GM21360 (cell line): ENCODE measurements at regions not wholly inside any gene's neighbourhood (a gene's known extent, or its start where the extent isn't known, plus 50 kb on each side); places are given as distances from the start of the nearest gene placed in this dataset.

Experiments
- ATAC-seq: cut with Tn5 transposase; IDR thresholded peaks from one replicate; pipeline ENCODE4 v1.9.1; 2021; ENCODE audit warnings: mild to moderate bottlenecking, moderate library complexity; ENCODE audit not compliant: unreplicated experiment

DNA sequence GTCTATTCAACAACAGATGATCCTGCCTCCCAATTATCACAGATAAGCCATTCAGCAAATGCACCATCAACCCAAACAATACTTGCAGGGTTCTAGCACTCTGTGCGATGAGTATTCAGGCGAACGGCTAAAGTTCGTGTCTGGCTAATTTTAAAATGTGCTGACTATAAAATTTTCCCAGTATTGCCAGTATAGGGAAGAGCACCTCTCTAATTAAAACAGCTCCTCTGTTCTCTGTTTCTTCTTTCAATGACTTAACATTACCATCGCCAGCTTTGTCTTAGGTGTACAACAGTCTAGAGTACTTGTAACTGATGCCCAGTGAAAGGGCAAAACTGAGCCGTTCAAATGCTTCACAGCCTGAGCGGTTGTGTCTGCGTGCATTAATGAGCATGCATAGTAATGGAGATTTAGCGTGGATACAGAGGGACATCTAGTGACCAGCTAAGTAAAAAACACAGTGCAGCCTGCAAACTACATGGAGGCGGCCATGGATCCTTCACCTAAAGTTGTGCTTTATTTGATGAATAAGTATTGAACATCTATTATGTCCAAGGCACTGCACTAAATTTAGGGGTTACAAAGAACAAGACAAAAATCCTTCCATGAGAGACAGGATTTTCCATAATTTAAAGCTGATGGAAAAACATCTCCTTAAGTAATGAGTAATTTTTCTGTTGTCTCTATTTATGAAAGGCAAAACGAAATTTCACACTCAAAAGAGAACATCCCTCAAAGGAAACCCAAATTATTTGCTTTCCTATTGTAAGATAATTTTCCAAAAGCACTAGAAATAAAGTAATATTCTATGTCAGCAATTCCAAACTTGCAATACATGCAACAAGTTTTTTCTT, 120.0 kb downstream of the SETD4 start:
- peak; percentile 52 for ATAC-seq

DNA sequence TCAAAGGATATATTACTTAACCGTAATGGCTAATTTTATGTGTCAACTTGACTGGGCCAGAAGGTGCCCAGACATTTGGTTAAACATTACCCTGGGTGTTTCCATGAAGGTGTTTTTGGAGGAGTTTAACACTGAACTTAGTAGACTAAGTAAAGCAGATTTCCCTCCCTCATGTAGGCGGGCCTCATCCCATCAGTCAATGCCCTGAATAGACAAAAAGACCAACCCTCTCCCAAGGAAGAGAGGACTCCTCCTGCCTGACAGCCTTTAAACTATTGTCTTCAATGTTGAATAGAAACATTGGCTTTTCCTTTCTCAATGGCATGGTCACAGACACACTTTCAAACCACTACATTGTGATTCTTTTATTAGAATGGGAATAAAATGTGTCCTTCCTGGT, 121.9 kb downstream of the SETD4 start:
- ATAC-seq: no peak

DNA sequence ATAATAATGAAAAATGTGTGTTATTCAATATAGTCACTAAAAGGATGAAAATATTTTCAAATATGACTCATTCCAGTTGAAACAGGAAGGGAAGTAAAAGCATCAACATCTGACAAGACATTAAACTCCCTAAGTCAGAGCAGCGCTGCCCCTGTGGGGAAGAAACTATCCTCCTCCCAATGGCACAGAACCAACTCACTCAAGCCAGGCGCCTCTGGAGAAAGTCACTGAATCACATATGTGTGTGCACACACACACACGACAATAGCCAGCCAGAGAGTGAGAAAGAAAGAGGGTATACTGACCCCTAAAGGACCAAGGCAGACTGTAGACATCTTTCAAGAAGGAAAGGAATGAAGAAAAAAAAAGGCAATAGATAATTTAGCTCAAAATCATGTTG, 126.9 kb downstream of the SETD4 start:
- no peak for ATAC-seq

DNA sequence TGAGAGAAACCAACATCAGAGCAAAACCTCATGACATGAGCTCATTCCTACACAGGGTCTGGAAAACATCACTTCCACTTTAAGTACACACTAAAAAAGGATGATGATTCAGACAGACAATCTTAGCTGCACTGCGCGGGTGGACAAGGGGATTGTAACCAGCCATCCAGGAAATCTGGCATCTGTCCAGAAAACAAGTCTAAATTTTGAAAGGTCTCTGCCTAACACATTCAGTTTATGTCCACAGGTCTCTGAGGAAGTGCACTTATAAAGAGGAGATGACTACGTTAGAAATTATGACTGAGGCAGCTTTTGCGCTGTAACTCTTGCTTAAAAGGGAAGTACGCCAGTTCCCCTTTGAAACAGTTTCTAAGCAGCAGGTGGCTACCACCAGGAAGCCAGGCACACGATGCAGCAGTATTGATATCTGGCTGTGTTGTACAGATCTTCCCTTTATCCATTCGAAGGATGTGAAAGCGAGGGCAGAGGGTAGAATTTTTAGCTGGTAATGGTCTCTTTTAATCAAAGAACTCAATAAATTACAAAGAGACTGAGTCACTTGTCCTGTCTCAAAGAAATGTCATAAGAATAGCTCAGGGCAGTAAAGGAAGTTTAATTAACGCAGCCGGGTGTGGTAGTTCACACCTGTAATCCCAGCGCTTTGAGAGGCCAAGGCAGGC, 128.0 kb downstream of the SETD4 start:
- ATAC-seq: peak; percentile 79

DNA sequence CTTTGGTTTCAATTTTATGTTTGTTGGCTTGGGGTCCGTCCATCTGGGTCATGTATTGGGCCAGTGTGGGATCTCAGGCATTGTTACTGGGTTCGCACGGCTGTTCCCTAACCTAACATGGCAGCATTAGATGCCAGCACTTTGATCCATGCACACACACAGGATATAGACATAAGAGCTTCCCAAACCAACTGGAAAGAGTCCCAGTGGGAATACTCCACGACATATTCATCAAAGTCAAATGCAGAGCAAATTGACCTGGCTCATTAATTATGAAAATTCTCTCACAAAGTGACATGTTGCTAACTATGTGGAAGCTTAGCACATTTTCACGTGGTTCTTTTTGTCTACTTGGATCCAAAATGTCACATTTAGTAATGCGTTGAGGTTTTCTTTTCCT, 130.4 kb downstream of the SETD4 start:
- no peak for ATAC-seq

DNA sequence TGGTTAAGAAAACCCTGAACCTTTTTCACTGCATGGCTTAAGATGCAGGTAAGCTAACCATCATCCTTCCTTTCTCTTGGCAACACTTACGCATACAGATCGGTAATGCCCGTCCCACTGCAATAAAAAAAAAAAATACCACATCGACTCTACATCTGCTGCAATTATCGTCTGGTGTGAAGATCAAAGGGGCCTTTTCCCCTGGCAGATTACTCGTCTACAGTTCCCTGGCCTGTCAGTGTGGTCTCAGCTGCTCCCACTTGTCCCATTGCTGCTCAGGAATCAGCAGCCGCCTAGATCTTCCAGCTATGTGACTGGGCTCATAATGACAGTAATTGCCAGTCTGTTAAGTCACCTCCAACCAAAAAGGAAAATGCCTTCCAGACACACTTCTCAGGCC, 133.1 kb downstream of the SETD4 start:
- no peak for ATAC-seq

DNA sequence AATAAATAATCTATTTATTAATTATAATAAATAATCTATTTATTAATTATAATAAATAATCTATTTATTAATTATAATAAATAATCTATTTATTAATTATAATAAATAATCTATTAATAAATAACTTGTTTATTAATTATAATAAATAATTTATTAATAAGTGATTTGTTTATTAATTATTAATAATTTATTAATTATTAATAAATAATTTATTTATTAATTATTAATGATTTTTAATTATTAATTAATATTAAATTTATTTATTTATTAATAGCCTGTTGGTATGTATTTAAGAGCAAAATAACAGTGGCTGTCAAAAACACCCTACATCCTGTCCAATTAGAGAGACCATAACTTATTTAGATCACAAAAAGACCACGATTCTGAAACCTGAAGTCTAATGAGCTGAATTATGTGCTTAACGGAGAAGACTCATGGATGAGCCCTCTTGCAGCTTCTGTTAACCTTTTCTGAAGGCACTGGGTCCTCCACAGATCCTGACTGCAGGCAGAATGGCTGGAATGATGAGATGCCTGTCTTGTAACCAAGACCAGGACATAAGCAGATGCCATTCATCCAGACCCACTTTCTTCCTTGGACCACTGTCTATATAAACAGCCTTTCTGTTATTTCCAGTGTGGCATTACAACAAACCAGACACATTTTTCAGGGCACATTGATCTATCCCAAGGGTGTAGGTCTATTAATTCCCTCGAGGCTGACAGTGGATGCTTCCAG, 134.2 kb downstream of the SETD4 start:
- no peak for ATAC-seq

DNA sequence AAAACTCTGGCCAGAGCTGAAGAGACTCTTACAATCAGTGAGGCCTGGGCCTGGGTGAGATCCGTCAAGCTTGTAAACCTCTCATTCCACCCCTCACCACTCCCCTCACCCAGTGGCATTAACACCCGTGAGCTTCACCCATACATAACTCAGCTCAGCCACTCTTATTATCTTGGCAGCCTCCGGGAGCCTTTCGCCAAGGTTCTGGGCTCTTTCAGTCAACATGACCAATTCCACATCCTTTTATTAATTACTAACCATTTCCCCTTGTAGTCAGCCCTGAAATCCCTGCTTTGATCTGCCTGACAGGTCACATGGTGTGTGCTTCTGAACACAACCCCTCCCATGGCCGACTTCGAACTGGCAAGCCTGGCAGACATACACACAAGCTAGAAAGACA, 134.8 kb downstream of the SETD4 start:
- no peak for ATAC-seq

DNA sequence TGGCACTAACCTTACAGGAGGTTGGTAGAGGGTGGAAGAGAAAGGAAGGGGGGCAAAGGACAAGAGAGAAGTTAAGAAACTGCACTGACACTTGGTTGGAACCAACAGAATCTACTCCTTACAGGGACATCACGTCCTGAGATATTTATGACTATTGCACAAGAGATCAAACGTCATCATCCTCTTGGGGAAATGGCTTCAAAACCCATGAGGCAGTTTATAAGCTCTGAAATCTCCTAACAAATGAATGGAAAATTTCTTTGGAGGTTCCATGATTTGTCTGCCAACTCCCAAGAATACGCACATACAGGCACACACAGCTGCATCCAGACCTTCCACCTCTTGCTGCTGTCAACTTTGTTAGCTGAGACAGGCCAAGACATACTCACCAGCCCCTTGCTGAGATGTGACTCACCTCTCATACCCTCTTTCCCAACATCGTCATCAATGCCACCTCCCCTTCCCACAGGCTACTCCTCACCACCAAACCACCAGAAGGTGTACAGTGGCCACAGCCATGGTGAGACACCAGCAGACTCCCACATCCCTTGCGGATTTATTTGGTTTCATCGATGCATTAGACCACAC, 135.5 kb downstream of the SETD4 start:
- no peak for ATAC-seq

DNA sequence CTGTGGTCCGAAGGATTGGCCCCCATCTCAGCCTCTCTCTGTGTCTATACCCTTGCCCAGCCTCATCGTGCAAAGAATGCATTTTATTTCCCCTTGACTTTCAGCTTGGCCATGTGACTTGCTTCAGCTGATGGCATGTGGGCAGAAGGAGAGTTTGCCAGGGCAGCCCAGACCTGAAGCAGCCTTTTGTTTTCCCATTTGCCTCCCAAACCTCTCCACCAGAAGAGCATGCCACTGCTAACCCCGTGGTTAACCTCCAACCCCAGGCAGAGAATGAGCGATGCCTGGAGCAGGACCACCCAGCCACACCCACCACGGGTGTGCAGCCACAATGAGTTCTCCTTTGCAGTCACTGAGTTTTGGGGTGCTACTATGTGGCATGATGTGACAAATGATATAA, 136.4 kb downstream of the SETD4 start:
- ATAC-seq: no peak

DNA sequence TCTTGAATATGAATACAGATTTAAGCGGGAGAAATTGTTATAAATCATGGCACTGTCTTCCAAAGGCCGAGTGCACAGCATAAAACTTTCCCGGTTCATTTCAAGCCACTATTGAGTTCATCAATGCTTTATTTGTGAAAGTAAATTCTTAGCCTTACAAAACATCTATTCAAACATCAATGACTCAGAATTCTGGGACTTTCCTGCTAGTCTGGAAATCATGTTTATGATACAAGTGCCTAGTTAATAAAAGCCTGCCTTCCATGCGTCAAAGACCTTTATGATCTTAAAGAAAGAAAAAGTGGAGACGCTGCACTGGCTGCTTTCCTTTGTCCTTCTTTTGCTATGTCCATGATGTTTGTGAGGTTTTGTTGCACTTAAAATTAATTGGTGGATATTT, 137.7 kb downstream of the SETD4 start:
- no peak for ATAC-seq

DNA sequence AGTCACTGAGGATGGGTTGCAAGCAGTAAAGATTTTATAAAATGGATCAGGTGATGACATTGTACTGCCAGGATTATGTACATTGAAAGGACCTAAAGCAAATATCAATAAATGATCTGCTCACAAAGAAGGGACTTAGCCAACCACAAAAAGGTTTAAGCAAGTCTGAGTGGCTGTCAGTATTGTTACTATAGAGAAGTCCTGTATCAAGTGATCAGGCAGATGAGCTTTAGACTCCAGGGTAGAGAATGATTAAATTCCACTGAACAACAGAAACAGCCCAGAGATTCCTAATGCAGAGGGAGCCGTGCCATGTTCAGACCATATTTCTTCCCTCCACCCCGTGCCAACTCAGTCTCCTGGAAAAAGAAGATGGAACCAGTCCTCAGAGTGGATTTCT, 138.9 kb downstream of the SETD4 start:
- no peak for ATAC-seq

DNA sequence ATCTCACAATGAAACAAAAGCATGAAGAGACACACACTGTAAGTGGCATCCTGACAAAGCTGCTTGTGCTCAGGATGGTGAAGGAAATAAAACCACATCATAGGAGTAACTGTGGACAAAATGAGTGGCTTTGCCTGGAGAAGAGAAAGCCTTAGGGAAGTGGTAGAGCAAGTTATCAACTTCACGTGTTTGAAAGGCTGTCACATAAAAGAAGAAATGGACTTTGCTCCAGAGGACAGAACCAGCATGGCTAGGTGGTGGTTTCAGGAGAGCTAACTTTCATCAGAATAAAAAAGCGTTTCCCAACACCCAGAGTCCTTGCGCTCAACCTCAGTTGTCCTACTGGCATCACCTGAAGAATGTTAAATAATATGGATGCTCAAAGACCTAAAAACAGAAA, 139.9 kb downstream of the SETD4 start:
- no peak for ATAC-seq

DNA sequence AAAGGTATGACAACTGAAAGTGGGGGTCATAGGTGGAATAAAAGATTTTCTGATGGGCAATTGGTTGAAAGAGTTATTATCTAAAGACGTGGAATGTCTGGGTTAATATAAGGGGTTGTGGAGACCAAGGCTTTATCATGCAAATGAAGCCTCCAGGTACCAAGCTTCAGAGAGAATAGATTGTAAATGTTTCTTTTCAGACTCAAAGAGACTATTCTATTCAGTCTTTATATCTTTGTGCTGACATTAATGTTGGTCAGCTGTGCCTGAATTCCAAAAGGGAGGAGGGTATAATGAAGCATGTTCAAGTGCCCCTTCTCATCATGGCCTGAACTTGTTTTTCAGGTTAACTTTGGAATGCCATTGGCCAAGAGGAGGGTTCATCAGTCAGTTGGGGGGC, 145.3 kb downstream of the SETD4 start:
- ATAC-seq: no peak

DNA sequence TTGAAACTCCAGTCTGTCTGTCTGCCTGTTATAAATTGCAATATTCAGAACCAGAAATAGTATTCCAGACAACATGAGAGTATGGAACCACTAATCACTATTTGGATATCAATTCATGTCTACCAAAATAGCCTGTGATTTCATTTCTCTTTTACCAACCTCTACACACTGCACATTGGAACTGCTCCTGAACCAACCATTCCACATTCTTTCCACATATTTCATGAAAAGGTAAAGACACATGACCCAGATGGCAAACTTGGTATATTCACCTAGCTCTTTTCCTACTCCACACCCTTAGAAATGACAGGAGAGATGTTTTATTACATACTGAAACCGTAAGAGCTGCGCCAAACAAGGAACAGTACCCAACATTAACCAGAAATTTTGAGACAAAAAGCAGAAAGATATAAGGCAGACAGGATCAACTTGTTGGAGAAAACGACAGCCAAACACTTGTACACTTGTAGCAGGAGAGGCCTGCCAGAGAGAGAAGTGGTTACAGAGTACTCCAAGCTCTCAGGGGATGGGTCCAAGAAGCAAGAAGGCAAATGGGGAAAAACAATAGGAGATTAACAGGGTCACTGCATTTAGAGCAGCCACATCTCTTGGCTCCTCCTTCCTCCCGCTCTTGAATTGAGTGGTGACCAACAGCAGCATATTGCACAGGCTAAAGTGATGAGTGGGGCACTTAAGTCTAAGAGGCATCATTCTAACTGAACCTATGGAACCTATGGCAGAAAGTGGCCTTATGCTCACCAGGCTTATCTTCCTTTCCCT, 148.7 kb downstream of the SETD4 start:
- no peak for ATAC-seq

DNA sequence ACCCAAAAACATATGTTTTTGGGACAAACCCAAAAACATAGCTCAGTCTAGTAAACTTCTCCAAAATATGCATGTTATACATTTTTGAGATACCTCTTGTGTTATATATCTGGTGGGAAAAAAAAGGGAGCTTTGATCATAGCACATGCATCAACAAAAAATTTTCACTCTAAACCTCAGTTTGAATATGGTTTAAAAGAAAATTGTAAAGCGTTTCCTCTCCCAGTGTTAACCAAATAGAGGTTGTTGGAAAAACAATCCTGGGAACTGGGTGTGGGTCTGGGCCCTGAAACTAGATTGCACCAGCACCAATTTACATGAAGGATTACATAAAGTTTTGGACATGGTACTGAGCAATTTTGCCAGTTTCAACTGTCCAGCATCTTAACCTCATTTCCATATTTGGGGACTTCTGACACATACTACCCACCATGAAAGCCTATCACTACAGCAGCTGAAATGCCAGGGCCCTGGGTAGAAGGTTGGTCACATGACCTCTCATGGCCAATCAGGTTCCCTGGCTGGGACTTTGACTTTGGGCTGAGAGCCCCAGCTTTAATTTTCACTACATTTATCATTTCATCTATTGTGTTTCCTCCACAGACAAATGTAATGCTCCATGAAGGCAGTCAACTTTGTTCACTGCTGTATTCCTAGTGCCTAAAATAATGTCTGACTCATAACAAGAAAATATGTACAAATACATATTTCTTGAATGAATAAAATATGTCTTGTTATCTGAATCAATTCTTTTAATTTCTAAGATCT, 150.7 kb downstream of the SETD4 start:
- ATAC-seq: no peak

DNA sequence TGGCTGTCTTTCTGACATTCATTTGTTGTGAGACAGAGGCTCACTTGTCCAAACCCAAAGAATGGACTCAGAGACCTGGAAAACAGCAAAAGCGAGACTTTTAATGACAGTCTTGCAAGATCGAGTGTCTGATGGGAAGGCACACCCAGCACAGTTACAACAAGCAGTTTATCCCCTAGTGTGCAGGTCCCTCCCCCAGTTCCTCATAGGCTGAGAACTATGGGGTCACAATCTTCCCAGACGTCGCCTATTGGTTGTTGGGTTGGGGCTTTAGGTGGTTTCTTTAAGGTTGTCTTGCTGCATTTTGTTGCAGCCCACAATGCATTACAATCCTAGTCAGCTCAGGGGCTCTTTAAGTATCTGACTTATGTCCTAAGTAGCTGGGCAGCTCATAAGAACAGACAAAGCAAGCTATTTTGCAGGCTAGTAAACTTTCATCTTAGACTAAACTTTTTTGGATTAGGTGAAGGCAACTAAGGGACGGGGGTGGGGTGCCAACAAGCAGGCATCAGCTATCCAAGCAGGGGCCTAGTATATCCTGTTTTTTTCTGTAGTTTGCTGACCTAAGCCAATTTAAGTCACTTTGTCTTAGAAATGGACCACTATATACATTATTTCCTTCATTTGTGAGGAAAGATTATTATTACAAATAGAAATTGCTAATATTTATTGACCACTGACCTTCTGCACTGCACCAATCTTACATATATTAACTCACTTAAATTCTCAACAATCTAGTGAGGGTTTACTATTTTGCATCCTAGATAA, 151.8 kb downstream of the SETD4 start:
- ATAC-seq: no peak

DNA sequence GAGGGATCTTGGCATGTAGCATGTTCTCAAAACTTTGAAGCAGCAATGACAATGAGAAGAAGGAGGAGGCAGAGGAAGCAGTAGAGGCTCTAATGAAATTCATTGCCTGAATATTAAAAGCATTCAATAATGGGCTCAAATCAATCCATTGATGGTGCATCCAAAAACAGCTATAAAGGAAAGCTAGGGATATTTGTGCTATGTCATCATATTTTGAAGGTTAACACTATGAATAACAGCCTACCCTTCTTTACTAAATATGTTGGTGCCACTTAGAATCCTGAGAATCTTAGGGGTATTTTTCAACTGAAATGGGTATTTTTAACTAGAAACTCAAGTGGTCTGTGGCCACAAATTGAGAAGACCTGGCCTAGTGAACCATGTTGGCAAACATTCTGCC, 153.7 kb downstream of the SETD4 start:
- no peak for ATAC-seq

DNA sequence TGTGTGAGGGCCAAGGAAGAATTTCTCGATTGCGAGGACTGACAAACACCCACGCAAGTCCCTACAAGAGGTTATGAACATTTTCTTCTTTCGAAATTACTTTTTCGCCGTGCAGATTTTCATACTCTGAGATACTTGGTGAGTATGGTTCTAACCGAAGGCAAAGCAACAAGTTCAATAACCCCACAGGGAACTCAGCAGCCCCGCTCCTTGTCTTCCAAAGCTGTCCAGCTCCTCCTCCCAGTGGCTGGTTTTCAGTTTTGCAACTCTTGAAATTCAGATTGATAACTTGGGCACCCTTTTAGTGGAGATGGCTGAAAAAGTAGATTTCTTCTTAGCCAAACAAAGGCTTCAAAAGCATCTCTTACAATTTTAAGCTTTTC, 154.4 kb downstream of the SETD4 start:
- ATAC-seq: no peak
